Spleen (tissue), 7 donors: ENCODE measurements at regions not wholly inside any gene's neighbourhood (a gene's known extent, or its start where the extent isn't known, plus 50 kb on each side); places are given as distances from the start of the nearest gene placed in this dataset.

Experiments used
- POLR2A ChIP-seq, 3 donors: fragments of 450-650 bp; IDR thresholded peaks; one replicate each; pipeline ENCODE4 v1.5.1; 2017; ENCODE audit warnings: antibody characterized with exemption in 3 of 3, mild to moderate bottlenecking in 1 of 3
- POLR2AphosphoS5 ChIP-seq, 3 donors: sonication (generic); formaldehyde crosslinking; IDR thresholded peaks; one replicate each; pipeline ENCODE4 v1.5.1; 2017; ENCODE audit warnings: antibody characterized with exemption in 3 of 3
- TF ChIP-seq, protein P1 (sequence below), 11 experiments: fragments of 200-600 bp in 7 of 11; fragments of 450-650 bp in 4 of 11; sonication (generic) in 4 of 11; IDR thresholded peaks in 8 of 11; conservative IDR thresholded peaks in 3 of 11; 1 replicate in 7 of 11; 2 replicates in 4 of 11; pipeline versions ENCODE4 v1.4.0 to v1.8.0; 2016 to 2021; ENCODE audit warnings: antibody characterized with exemption in 11 of 11, inconsistent platforms in 4 of 11, mild to moderate bottlenecking in 1 of 11
- donor health status: DM: no; HTN: no; CAD: no; lungs with moderate emphysema.
- donor health status: DM: no; HTN: no; CAD: no.
- donor health status: DM: no; HTN: no; CAD: no.

DNA sequence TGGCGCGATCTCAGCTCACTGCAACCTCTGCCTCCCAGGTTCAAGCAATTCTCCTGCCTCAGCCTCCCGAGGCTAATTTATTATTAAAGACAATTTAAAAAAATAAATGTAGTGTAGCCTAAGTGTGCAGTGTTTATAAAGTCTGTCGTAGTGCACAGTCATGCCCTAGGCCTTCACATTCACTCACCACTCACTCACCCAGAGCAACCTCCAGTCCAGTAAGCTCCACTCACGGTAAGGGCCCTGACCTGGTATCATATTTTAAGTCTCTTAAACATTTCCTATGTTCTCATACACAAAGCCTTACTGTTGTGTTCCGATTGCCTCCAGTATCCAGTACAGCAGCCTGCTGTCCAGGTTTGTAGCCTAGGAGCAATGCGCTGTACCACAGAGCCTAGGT lies 168.2 kb upstream of the FOXQ1 start:
- TF ChIP-seq, protein P1, sequence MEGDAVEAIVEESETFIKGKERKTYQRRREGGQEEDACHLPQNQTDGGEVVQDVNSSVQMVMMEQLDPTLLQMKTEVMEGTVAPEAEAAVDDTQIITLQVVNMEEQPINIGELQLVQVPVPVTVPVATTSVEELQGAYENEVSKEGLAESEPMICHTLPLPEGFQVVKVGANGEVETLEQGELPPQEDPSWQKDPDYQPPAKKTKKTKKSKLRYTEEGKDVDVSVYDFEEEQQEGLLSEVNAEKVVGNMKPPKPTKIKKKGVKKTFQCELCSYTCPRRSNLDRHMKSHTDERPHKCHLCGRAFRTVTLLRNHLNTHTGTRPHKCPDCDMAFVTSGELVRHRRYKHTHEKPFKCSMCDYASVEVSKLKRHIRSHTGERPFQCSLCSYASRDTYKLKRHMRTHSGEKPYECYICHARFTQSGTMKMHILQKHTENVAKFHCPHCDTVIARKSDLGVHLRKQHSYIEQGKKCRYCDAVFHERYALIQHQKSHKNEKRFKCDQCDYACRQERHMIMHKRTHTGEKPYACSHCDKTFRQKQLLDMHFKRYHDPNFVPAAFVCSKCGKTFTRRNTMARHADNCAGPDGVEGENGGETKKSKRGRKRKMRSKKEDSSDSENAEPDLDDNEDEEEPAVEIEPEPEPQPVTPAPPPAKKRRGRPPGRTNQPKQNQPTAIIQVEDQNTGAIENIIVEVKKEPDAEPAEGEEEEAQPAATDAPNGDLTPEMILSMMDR (IDR thresholded peaks at IDR 0.05 in 8 of 11, conservative IDR thresholded peaks at IDR 0.05 in 3 of 11): no peak
- TF ChIP-seq POLR2A (IDR thresholded peaks at IDR 0.05): no peak
- TF ChIP-seq POLR2AphosphoS5 (IDR thresholded peaks at IDR 0.05): no peak
